ENCODE measurements at regions not wholly inside any gene's neighbourhood (a gene's known extent, or its start where the extent isn't known, plus 50 kb on each side); places are given as distances from the start of the nearest gene placed in this dataset.

DNA sequence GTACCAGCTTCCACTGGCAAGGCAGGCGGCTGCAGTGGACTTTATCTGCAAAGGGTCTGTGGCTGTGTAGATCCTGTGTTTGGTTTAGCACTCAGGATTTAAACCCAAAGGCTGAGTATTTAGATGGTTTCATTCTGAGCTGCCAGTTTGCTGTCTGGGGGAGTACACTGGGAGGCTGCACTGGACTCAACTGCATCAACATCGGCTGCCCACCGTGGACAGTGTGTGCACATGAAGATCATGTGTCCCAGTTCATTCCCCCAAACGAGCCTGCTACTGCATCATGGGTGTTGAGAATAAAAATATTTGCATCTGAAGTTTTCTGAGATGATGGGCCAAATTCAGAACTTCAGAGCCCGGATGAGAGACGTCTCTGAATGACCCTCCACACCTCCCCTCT, 328.6 kb upstream of the SHH start:
- no peak for DNase-seq (ENCODE audit: low read depth)
- no peak overlapping the region for H3K4me3 ChIP-seq (ENCODE audit: low read depth, low read length)
- TF ChIP-seq, protein P1, sequence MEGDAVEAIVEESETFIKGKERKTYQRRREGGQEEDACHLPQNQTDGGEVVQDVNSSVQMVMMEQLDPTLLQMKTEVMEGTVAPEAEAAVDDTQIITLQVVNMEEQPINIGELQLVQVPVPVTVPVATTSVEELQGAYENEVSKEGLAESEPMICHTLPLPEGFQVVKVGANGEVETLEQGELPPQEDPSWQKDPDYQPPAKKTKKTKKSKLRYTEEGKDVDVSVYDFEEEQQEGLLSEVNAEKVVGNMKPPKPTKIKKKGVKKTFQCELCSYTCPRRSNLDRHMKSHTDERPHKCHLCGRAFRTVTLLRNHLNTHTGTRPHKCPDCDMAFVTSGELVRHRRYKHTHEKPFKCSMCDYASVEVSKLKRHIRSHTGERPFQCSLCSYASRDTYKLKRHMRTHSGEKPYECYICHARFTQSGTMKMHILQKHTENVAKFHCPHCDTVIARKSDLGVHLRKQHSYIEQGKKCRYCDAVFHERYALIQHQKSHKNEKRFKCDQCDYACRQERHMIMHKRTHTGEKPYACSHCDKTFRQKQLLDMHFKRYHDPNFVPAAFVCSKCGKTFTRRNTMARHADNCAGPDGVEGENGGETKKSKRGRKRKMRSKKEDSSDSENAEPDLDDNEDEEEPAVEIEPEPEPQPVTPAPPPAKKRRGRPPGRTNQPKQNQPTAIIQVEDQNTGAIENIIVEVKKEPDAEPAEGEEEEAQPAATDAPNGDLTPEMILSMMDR (conservative IDR thresholded peaks at IDR 0.05; ENCODE audit: low read depth, low read length): no peak

DNA sequence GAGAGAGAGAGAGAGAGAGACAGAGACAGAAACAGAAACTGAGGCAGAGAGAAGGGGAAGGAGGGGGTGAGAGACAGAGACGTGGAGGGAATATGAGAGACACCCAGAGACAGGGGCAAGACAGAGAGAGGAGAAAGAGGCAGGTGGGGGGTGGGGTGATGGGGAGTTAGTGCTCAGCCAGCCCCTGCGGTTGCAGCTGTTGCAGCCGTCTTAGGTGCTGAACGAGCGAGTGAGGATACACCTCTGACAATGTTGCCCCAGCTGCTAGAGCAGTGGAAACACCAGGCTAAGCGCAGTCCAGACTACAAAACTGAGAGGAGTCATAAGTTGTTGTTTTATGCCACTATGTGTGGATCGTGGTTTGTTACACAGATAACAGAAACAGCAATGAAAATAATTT, 328.2 kb upstream of the SHH start:
- no peak for DNase-seq (ENCODE audit: low read depth)

DNA sequence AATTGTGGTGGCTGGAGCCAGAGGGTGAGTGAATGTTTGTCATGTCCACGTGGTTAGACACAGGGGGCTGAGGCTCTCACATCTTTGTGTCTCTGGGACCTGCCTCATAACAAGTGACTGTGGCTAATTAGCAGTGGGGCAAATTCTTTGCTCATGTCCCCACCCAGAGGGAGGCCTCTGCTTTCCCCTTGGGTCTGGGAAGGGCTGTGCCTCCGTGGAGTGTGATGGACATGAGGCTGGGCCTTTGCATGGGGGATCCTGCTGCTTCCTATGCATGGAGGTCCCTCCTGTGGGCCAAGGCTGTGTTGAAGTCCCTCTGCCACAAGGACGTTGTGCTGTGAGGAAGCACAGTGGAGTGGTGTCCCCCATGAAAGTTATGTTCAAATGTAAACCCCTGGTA, 327.4 kb upstream of the SHH start:
- H3K4me3 ChIP-seq (ENCODE audit: low read depth, low read length): no peak overlapping the region
- TF ChIP-seq, protein P1 (conservative IDR thresholded peaks at IDR 0.05; ENCODE audit: low read depth, low read length): no peak
- no peak for DNase-seq (ENCODE audit: low read depth)

More for the DNA sequence above, 328.2 kb upstream of the SHH start:
- H3K4me3 ChIP-seq (ENCODE audit: low read depth, low read length): no peak overlapping the region
- TF ChIP-seq, protein P1 (conservative IDR thresholded peaks at IDR 0.05; ENCODE audit: low read depth, low read length): no peak

DNA sequence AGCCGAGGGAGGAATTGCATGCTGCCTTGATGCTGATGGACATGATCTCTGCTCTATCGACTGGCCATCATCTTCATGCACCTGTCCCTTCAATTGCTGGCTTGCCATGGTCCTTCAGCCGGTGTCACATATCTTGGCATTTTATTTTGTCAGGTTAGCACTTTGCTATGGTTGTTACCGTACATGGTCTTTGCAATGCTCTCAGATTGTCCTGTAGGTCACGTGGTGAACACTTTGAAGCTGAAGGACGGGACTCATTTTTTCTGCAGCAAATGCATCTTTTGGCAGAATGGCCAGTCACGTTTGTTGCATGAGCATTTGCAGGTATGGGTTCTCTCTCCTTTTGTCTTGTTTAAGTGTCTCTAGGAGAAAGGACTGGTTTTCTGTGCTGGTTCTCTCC, 326.8 kb upstream of the SHH start:
- TF ChIP-seq, protein P1 (conservative IDR thresholded peaks at IDR 0.05; ENCODE audit: low read depth, low read length): no peak
- no peak for DNase-seq (ENCODE audit: low read depth)
- no peak overlapping the region for H3K4me3 ChIP-seq (ENCODE audit: low read depth, low read length)

DNA sequence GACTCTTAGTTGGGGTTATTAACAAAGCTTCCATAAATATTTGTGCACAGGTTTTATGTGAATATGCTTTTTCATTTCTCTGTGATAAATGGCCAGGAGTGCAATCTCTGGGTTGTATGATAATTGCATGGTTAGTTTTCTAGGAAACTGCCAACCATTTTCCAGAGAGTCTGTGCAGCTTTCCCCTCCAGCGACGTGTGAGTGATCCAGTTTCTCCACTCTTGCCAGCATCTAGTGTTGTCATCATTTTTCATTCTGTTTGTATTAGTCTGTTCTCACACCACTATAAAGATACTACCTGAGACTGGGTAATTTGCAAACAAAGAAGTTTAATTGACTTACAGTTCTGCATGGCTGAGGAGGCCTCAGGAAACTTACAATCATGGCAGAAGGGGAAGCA, 319.6 kb upstream of the SHH start:
- TF ChIP-seq, protein P1 (conservative IDR thresholded peaks at IDR 0.05; ENCODE audit: low read depth, low read length): no peak
- H3K4me3 ChIP-seq (ENCODE audit: low read depth, low read length): no peak overlapping the region
- DNase-seq (ENCODE audit: low read depth): no peak

DNA sequence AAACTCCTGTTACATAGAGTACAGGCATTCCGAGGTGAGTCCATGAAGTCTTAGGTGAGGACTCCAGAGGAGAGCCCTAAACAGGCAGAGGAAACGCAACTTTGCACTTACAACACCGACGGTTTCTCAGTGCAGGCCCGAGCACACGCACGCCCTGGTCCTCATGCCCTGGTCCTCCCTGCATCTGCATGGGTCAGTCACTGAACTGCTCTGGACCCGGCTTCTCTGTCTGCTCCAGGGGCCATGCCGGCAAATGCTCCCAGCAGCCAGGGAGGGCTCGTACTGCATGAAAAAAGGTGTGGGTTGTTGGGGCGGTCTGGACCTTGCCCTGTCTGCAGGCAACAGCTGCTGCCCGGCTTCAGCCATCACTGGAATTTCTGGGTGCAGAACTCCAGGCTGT, 317.3 kb upstream of the SHH start:
- DNase-seq (ENCODE audit: low read depth): no peak
- H3K4me3 ChIP-seq (ENCODE audit: low read depth, low read length): no peak overlapping the region
- TF ChIP-seq, protein P1 (conservative IDR thresholded peaks at IDR 0.05; ENCODE audit: low read depth, low read length): no peak

DNA sequence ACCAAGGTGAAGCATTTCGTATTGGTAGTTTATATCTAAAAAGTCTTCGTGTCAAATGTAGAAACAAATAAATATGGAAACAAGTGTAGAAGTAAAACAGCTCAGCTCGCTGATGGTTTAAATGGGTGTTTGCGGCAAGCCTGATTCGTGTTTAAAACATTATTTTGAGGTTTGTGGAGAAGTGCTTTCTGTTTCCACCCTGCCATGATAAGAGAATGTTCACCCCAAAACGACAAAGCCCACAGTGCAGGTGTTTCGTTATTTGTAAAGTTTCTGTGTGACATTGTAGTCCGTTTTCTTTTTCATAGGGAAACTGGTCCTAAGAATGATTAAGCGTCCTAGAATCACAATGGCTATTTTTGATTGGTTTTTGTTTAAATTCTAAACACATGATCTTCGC, 316.2 kb upstream of the SHH start:
- TF ChIP-seq, protein P1 (conservative IDR thresholded peaks at IDR 0.05; ENCODE audit: low read depth, low read length): no peak
- no peak for DNase-seq (ENCODE audit: low read depth)
- H3K4me3 ChIP-seq (ENCODE audit: low read depth, low read length): no peak overlapping the region

Measured in epithelial cell of proximal tubule (primary cell).